ENCODE measurements at regions not wholly inside any gene's neighbourhood (a gene's known extent, or its start where the extent isn't known, plus 50 kb on each side); places are given as distances from the start of the nearest gene placed in this dataset.

- Histone ChIP-seq H3K27ac (ENCODE audit: low read depth, low read length) (no peak overlapping the region), H3K4me3 (ENCODE audit: low read length) (no peak overlapping the region), H3K4me1 (ENCODE audit: control insufficient read depth, insufficient read depth, low read length) (peaks cover 2% of the 10 kb centered on the region), H3K27me3 (ENCODE audit: control insufficient read depth, insufficient read depth, low read length) (no peaks in the 10 kb centered on the region), H3K36me3 (ENCODE audit: control insufficient read depth, insufficient read depth, low read length) (no peaks in the 10 kb centered on the region), H3K9ac (ENCODE audit: low read length) (no peak overlapping the region)
Observed at GRCh38 chr2:66236816-66237802, 197.8 kb upstream of the MEIS1 start.

- Histone ChIP-seq H3K27me3 (ENCODE audit: control insufficient read depth, insufficient read depth, low read length) (no peaks in the 10 kb centered on the region), H3K36me3 (ENCODE audit: control insufficient read depth, insufficient read depth, low read length) (no peaks in the 10 kb centered on the region), H3K27ac (ENCODE audit: low read depth, low read length) (no peak overlapping the region), H3K9ac (ENCODE audit: low read length) (no peak overlapping the region), H3K4me3 (ENCODE audit: low read length) (no peak overlapping the region), H3K4me1 (ENCODE audit: control insufficient read depth, insufficient read depth, low read length) (peaks cover 2% of the 10 kb centered on the region)
Observed at GRCh38 chr2:66236067-66236685, 198.7 kb upstream of the MEIS1 start.

DNA sequence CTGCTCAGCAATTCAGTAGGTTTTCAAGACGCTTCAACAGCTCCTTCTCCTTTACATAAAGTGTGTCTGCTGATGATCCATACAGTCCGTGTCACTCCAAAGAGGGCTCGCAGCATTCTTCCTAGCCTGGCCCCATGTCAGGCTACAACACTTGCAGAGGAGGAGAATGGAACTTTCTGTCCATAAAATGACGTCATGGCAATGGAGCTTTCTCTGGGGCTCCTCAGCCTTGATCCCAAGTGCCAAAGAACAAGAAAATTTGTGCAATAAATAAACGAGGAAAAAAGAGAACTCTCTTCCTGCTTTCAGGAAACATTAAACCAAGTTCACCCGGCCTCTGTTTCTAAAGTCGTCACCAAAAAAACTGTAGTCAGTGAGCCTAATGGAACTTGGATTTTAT lies 199.5 kb upstream of the MEIS1 start:
- Histone ChIP-seq H3K36me3 (ENCODE audit: control insufficient read depth, insufficient read depth, low read length) (no peaks in the 10 kb centered on the region), H3K4me3 (ENCODE audit: low read length) (no peak overlapping the region), H3K4me1 (ENCODE audit: control insufficient read depth, insufficient read depth, low read length) (peaks cover 2% of the 10 kb centered on the region), H3K27me3 (ENCODE audit: control insufficient read depth, insufficient read depth, low read length) (no peaks in the 10 kb centered on the region), H3K27ac (ENCODE audit: low read depth, low read length) (no peak overlapping the region), H3K9ac (ENCODE audit: low read length) (no peak overlapping the region)

- Histone ChIP-seq H3K4me3 (ENCODE audit: low read length) (no peak overlapping the region), H3K4me1 (ENCODE audit: control insufficient read depth, insufficient read depth, low read length) (no peaks in the 10 kb centered on the region), H3K9ac (ENCODE audit: low read length) (no peak overlapping the region), H3K27ac (ENCODE audit: low read depth, low read length) (no peak overlapping the region), H3K36me3 (ENCODE audit: control insufficient read depth, insufficient read depth, low read length) (no peaks in the 10 kb centered on the region), H3K27me3 (ENCODE audit: control insufficient read depth, insufficient read depth, low read length) (no peaks in the 10 kb centered on the region)
Observed at GRCh38 chr2:66233981-66234380, 200.9 kb upstream of the MEIS1 start.

GRCh38 chr2:66228128-66228547 lies 206.8 kb upstream of the MEIS1 start:
- Histone ChIP-seq H3K4me1 (ENCODE audit: control insufficient read depth, insufficient read depth, low read length) (no peaks in the 10 kb centered on the region), H3K36me3 (ENCODE audit: control insufficient read depth, insufficient read depth, low read length) (no peaks in the 10 kb centered on the region), H3K27ac (ENCODE audit: low read depth, low read length) (no peak overlapping the region), H3K9ac (ENCODE audit: low read length) (no peak overlapping the region), H3K27me3 (ENCODE audit: control insufficient read depth, insufficient read depth, low read length) (no peaks in the 10 kb centered on the region), H3K4me3 (ENCODE audit: low read length) (no peak overlapping the region)

DNA sequence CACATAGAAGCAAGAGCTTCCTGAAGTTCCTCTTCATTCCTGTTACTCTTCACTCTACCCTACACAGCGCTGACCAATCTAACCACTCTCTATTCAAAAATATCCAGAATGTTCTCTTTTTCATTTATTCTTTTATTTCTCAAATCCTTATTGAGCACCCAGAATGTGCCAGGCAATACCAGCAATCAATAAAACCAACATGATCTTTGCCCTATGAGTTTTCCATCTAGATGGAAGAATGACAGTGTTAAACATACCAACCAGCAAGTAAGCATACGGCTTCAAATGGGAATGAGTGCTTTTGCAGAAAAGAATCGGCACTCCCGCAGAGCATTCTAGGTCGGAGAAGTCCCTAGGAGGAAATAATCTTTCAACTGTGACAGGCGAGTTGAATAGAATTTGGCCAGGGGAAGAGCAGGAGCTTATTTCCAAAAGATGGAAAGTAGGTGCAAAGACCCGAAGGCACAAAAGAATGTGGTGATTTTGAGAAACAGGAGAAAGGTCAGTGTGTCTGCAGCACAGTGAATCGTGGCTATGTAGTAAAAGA lies 217.8 kb upstream of the MEIS1 start:
- H3K4me1 ChIP-seq (ENCODE audit: control insufficient read depth, insufficient read depth, low read length) = no peaks in the 10 kb centered on the region
- no peak overlapping the region for H3K27ac ChIP-seq (ENCODE audit: low read depth, low read length)
- no peaks in the 10 kb centered on the region for H3K36me3 ChIP-seq (ENCODE audit: control insufficient read depth, insufficient read depth, low read length)

GRCh38 chr2:66212749-66213148 lies 222.2 kb upstream of the MEIS1 start:
- Histone ChIP-seq H3K27ac (ENCODE audit: low read depth, low read length) (no peak overlapping the region), H3K27me3 (ENCODE audit: control insufficient read depth, insufficient read depth, low read length) (no peaks in the 10 kb centered on the region), H3K36me3 (ENCODE audit: control insufficient read depth, insufficient read depth, low read length) (no peaks in the 10 kb centered on the region), H3K4me3 (ENCODE audit: low read length) (no peak overlapping the region), H3K9ac (ENCODE audit: low read length) (no peak overlapping the region), H3K4me1 (ENCODE audit: control insufficient read depth, insufficient read depth, low read length) (no peaks in the 10 kb centered on the region)

More for the DNA sequence above, 217.8 kb upstream of the MEIS1 start:
- H3K27me3 ChIP-seq (ENCODE audit: control insufficient read depth, insufficient read depth, low read length) = no peaks in the 10 kb centered on the region
- H3K4me3 ChIP-seq (ENCODE audit: low read length) = no peak overlapping the region
- no peak overlapping the region for H3K9ac ChIP-seq (ENCODE audit: low read length)

DNA sequence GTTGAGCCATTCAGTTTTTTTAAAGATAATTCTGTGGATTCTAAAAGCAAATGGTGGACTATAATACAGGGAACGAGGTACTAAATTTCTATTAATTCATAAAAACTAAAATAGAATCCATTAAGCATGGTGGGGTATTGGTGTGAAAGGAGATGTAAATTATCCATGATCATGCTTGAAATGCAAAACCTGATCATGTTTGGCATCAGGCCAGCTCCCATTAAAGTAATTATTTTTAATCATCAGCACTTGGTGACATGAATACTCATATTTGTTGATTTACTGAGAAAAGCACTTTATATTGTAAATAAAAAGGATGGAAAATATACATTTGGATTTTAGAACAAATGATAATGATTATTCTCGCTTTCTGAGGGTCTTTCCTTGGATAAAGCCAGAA lies 232.3 kb upstream of the MEIS1 start:
- no peak overlapping the region for H3K4me3 ChIP-seq (ENCODE audit: low read length)
- no peak overlapping the region for H3K27ac ChIP-seq (ENCODE audit: low read depth, low read length)
- no peak overlapping the region for H3K9ac ChIP-seq (ENCODE audit: low read length)
- H3K27me3 ChIP-seq (ENCODE audit: control insufficient read depth, insufficient read depth, low read length) = no peaks in the 10 kb centered on the region
- H3K4me1 ChIP-seq (ENCODE audit: control insufficient read depth, insufficient read depth, low read length) = no peaks in the 10 kb centered on the region
- H3K36me3 ChIP-seq (ENCODE audit: control insufficient read depth, insufficient read depth, low read length) = no peaks in the 10 kb centered on the region

DNA sequence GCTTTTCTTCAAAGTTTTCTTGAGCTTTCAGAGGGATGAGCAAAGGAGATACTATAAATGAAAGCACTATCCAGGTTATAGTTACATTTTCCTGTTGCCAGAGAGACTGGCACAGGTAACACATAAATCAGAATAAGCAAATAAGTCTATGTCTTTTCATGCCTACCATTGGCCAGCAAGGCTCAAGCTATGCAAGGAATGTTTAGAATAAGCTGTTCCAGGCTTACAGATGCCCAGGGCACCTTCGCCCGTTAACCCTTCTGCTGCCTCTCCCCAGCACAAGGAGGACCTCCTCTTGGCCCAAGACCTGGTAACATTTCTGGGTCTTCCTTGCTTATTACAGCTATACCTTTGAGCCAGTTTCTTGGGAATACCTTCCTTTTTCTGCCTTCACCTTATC lies 233.7 kb upstream of the MEIS1 start:
- H3K27me3 ChIP-seq (ENCODE audit: control insufficient read depth, insufficient read depth, low read length) = no peaks in the 10 kb centered on the region
- no peak overlapping the region for H3K4me3 ChIP-seq (ENCODE audit: low read length)
- H3K9ac ChIP-seq (ENCODE audit: low read length) = no peak overlapping the region
- no peaks in the 10 kb centered on the region for H3K4me1 ChIP-seq (ENCODE audit: control insufficient read depth, insufficient read depth, low read length)
- no peaks in the 10 kb centered on the region for H3K36me3 ChIP-seq (ENCODE audit: control insufficient read depth, insufficient read depth, low read length)
- no peak overlapping the region for H3K27ac ChIP-seq (ENCODE audit: low read depth, low read length)

GRCh38 chr2:66198873-66199272 lies 236.1 kb upstream of the MEIS1 start:
- Histone ChIP-seq H3K4me3 (ENCODE audit: low read length) (no peak overlapping the region), H3K36me3 (ENCODE audit: control insufficient read depth, insufficient read depth, low read length) (no peaks in the 10 kb centered on the region), H3K27ac (ENCODE audit: low read depth, low read length) (no peak overlapping the region), H3K27me3 (ENCODE audit: control insufficient read depth, insufficient read depth, low read length) (no peaks in the 10 kb centered on the region), H3K9ac (ENCODE audit: low read length) (no peak overlapping the region), H3K4me1 (ENCODE audit: control insufficient read depth, insufficient read depth, low read length) (no peaks in the 10 kb centered on the region)

GRCh38 chr2:66192888-66193287 lies 242.0 kb upstream of the MEIS1 start:
- Histone ChIP-seq H3K27ac (ENCODE audit: low read depth, low read length) (no peak overlapping the region), H3K4me3 (ENCODE audit: low read length) (no peak overlapping the region), H3K9ac (ENCODE audit: low read length) (no peak overlapping the region), H3K36me3 (ENCODE audit: control insufficient read depth, insufficient read depth, low read length) (no peaks in the 10 kb centered on the region), H3K4me1 (ENCODE audit: control insufficient read depth, insufficient read depth, low read length) (no peaks in the 10 kb centered on the region), H3K27me3 (ENCODE audit: control insufficient read depth, insufficient read depth, low read length) (no peaks in the 10 kb centered on the region)

DNA sequence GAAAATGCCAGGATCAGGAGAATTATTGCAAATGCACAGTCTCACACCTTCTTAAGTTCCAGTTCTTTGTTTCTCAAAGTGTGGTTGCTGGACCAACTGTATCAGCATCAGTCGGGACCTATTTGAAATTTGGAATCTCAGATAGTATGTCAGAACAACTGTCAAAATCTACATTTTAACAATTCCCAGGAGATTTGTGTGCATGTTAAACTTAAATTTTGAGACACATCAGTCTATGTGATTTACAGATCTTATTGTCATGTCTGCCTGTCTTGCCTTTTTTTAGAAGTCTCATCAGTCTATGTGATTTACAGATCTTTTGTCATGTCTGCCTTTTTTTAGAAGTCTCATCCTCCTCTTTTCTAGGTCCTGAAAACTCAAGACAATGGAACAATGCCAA lies 243.6 kb upstream of the MEIS1 start:
- Histone ChIP-seq H3K27me3 (ENCODE audit: control insufficient read depth, insufficient read depth, low read length) (no peaks in the 10 kb centered on the region), H3K36me3 (ENCODE audit: control insufficient read depth, insufficient read depth, low read length) (no peaks in the 10 kb centered on the region), H3K9ac (ENCODE audit: low read length) (no peak overlapping the region), H3K4me3 (ENCODE audit: low read length) (no peak overlapping the region), H3K27ac (ENCODE audit: low read depth, low read length) (no peak overlapping the region), H3K4me1 (ENCODE audit: control insufficient read depth, insufficient read depth, low read length) (no peaks in the 10 kb centered on the region)
